ENCODE measurements at regions not wholly inside any gene's neighbourhood (a gene's known extent, or its start where the extent isn't known, plus 50 kb on each side); places are given as distances from the start of the nearest gene placed in this dataset.
"Not testable (repeated sequence)": the region's sequence is repeated elsewhere in the genome, so short reads cannot be mapped to it uniquely, and the experiment has no call there.

DNA sequence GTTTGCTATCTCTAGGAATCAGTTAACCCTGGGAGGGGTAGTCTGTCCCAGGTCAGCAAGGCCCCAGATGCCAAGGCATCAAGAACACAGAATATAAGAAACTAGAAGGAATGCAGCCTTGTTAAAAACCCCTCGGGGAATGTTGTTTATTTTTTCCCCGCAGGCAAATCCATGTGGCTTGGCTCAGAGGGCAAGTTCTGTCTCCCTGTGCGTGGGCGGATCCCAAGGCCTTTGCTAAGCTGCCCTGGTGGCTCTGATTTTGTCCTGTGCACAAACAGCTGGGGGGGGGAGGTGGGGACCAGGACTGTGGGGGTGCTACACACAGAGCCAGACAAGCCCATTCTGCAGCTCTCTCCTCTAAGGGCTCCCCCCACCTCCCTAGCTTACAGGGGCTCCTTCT is 776.8 kb upstream of the TPTE start:
- not testable (repeated sequence) for DNase-seq

DNA sequence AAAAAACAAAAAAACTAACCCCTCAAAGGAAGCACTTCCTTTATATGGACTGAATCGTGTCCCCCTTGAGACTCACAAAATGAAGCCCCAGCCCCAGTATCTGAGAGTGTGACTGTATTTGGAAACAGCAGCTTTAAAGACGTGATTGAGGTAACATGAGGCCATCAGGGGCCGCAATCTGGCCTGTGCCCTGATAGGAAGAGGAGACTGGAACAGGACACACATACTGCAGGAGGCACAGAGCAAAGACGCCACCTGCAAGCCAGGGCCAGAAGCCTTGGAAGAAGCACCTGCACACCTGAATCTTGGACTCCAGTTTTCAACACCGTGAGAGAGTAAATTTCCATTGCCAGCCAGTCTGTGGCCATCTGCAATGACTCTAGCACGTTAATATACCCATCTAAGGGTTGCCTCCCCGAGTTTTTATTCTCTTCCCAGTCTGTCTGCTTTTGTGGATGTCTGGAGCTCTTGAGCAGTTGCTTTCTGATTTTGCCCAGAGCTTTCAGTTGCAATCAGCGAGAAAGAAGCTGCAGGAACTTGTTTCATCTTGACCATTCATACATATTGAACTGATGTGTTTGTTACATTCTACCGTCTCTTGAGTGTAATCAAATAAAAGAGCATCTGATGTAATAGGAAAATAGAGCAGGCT is 775.8 kb upstream of the TPTE start:
- not testable (repeated sequence) for DNase-seq

DNA sequence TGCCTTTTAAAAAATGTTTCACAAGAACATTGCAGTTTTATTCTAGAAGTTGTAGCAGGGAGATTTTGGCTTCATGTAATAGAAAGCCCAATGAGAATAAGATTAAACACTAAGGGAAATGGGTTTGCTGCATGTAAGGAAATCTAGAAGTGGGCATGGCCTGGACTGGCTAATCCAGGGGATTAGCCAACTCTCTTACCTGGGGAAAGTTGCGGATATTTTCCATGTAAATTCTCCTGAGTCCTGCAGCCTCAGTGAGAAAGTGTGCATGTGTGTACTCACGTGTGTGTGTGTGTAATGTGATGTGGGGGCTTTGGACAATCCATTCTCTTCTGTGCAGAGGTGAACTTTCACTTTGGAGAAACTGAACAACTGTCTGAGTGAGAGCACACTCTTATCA is 775.1 kb upstream of the TPTE start:
- not testable (repeated sequence) for DNase-seq

DNA sequence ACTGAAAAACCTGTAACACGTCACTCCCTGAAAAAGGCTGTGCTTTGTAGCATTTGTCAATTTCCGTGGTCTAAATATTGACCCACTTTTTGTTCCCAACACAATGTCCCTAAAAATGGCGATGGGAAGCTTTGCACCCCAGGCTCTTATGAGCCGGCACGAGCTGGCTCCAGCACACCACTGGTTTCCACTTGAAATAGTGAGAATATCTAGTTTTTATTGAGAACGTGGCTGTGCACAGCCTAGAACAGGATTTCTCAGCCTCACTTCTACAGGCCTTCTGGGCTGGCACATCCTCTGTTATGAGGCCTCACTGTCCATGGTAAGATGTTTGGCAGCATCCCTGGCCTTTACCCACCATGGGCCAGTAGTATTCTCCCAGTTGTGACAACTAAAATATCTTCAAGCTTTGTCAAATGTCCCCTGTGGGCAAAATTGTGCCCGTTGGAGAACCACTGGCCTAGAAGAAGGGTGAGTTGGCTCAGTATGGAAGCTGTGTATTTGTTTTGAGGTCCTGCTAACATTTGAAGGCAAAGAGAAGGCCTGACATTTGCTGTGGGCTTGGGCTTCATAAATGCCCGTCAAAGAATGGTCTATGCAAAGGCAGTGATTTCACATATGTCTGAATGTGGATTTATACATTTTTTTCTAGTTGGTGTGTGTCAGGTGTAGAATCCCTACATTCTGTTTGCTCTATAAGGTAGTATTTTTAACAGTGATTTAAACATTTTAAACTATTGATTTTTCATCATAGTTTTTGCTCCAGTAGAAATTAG is 774.4 kb upstream of the TPTE start:
- not testable (repeated sequence) for DNase-seq

DNA sequence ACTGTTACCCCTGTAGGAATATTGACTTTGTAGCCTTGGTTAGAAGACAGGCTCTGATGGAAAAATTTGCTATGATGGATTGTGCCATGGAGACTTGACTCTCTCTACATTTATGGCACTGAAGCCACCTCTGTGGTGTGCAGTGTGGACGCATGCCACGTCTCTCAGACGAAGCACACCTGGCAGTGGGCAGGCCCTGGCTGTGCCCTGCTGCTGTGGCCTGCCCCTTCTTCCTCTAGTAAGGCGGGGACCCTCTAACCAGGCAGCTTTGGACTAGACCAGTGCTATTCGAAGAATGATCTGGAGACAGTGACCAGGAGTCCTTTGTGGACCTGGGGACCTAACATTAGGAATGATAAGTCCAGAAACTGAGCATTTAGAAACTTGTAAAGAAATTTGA is 773.5 kb upstream of the TPTE start:
- DNase-seq, result not testable (repeated sequence)

DNA sequence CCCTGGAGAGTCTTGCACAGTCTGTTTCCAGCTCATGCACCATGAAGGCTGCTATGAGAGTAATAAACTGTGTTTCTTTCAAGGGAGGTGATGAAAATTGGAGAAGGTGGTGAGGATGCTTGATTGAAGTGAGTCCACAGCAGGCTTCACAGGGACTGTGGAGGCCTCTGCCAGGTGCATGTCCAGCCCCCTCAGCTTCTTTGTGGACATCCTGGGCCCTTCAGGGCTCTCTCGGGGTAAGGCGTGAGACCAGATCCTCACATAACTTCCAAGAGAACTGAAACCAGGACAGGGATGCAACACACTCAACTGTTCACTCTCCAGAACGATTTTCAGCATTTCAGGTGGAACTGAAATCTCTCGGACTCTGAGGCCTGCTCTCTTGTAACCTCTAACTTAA is 772.9 kb upstream of the TPTE start:
- not testable (repeated sequence) for DNase-seq

DNA sequence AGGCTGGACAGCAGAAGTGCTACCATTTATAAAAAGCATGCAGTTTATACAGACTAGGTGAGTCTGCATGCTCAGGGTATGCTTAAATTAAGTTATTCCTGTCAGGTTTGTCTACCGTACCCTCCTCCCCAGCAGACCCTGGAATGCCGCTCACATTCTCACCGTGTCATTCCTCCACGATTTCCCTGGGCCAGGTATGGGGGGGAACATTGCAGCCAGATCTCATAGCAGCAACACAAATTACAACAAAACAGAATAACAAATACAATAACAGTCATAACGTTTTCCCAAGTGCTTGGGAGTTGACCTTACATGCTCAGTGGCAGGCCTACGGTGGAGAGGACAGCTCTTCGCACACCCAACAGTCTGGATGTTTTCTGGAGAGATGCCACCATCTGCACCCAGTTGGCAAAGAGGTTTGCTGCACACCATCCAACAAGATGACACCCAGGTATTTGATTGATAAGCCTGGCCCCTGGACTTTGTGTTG is 771.6 kb upstream of the TPTE start:
- not testable (repeated sequence) for DNase-seq

DNA sequence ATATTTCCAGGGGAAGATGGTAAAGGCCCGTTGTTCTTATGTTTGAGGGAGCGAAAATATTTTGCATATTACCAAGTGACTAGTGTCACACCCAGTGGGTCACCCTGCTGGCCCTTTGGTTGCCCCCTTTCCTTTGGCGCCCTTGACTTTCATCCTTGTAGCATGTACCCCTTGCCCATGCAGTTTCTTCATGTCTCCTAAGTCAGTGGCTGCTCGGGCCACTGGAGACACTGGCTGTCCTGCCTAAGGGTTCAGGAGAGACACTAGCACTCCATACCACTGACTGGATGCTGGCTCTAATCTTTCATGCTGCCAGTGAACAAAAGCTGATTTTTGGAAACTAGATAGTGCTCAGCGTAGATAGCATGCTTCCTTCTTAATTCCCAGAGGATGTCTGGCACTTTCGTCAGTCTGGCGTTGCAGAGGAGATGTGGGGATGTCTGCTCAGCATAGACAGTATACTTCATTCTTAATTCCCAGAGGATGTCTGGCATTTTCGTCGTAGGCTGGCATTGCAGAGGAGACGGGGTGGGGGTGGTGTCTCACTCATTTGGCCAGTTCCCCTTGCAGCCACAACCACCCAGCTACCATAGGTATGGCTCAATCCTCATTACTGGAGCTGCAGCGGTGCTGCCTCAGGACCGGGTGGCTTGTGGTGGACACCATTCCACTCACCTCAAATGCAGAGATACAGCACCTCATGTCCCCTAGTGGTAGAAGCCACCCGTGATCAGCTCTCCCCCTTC is 770.9 kb upstream of the TPTE start:
- DNase-seq, result no peak

DNA sequence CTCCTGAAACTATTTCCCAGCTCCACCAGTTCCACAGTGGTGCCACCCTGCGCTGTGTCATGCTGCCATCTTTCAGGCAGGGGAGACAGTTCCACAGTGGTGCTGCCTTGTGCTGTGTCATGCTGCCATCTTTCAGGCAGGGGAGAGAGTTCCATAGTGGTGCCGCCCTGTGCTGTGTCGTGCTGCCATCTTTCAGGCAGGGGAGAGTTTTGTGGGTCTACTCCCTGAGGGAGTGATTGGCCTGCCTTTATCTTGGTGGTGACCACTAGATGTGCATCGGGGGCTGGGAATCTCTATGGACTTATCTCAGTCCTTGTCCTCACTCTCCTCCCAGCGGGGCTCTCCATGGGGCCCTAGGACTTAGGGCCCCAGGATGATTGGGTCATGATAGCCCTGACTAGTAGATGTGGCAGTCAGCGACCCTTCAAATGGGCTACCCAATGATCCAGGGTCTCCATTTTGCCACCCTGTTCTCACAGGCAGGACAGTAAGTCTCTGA is 770.2 kb upstream of the TPTE start:
- not testable (repeated sequence) for DNase-seq

DNA sequence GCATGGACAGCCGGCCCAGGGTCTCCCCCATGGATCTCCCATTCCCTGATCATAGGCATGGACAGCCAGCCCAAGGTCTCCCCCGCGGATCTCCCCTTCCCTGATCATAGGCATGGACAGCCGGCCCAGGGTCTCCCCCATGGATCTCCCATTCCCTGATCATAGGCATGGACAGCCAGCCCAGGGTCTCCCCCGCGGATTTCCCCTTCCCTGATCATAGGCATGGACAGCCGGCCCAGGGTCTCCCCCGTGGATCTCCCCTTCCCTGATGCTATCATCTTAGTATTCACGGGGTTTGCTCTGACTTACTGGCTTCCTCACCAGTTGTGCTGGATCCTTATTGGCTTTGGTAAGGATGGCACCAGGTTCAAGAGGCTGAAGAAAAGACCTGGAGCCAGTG is 769.4 kb upstream of the TPTE start:
- not testable (repeated sequence) for DNase-seq

DNA sequence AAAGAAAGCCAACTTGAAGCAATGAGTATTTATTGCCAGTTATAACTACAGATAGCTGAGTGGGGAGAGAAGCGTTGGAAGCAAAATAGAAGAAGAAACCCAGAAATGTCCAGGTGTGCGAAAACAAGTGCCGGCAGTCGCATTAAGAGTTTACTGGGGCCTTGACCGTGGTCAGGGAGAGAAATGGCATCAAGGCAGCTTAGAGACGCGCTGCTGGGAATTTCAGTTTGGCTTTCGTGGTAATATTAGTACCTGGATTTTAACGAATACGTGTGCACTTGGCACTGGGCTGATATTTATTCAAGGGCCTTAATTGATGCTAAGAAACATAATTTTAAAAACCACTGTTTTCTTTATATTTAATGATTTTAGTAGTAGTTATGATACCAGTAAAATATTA is 767.9 kb upstream of the TPTE start:
- not testable (repeated sequence) for DNase-seq

DNA sequence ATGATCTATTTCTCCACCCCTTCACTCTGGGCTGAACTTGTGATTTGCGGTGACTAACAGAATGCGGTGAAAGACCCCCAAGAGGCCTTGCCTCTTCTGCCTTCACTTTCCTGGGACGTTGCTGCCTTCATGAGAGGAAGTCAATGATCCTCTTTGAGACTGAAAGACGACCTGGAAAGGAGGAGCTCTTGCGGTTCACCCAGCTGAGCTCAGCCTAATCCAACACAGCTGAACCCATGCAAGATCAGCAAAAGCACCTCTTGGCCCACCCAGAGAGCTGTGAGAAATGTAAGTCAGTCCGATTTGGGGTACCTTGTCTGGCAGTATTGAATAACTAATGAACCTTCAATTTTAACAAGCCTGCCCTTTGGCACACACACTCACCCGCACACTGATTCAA is 767.4 kb upstream of the TPTE start:
- DNase-seq, result no peak

DNA sequence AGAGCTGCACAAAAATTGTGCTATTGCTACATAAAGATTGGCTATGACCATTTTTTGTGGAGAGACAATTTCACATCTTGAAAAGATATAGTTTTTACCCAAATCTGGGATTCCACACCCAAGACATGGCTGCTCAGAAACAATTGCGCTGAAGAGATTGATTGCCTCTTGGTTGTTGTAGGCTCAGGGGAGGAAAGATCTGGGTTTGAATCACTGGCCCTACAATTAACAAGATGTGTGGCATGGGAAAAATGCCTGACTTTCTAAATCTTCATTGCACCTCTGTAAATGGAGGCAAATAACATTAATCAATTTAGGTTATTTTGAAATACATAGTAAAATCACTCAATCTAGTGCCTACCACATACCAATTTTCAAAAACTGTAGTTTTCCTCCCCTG is 766.9 kb upstream of the TPTE start:
- DNase-seq, result not testable (repeated sequence)

DNA sequence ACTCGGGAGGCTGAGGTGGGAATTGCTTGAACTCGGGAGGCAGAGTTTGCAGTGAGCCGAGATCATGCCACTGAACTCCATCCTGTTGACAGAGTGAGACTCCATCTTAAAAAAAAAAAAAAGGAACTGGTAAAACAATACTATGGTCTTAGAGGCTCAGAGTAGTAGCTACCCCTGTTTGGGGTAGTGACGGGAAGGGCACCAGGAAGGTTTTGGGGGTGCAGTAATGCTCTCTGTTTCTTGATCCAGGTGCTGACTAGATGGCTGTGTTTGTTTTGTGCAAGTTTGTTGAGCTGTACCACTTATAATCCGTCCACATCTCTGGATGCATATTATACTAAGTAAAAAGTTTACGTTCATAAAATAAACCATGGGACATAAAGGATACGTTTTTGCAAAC is 765.8 kb upstream of the TPTE start:
- DNase-seq, result no peak

DNA sequence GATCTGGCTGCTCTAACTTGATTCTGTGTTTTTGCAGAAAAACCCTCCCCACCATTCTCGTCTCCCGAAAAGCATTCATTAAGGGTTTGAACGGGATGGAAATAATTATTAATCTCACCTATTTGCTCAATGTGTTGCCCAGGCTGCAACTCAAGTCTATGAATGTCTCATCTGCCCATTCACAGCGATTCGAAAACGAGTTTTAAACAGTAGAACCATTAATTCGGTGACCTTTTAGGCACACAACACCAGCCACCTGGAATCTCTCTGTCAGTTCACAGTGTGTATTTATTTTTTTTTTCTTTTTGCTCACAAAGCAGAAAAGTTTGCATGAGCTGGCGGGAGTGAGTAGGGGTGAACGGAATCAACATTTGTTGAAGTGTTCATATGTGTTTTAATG is 764.7 kb upstream of the TPTE start:
- DNase-seq, result no peak

DNA sequence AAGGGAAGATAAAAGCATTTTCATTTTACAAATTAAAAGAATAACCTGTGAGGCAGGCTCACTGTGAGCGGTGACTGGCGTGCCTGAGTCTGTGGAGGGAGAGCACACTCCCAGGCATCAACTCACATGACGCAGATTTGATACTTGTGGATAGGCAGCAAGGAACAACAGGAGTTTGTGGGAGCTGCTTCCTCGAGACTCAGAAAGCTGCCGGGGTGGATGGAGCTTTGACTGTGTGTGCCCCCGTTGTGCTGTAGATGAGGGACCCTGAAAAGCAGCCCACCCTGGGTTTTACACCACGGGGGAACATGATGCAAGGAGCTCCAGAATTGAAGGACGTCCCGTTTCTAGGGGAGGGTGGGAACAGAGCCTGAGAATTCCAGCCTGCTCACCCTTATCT is 764.3 kb upstream of the TPTE start:
- DNase-seq, result not testable (repeated sequence)

DNA sequence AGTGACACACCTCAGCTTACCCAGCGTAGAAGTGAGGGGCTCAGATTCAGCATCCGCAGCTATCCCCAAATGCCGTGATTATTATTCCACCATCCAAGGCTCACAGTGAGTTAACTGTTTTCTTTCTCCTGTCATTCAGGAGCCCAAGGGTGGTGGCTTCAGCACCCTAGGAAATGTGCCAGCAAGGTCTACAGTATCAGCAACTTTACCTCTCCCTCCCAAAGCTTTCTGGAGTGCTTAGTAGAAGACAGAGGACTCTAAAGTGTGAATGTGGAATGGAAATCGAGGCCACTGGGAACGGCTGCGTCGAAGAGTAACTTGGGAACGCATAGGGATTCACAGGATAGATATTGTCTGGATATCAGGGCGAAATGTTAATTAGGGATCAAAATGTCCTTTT is 763.8 kb upstream of the TPTE start:
- not testable (repeated sequence) for DNase-seq

DNA sequence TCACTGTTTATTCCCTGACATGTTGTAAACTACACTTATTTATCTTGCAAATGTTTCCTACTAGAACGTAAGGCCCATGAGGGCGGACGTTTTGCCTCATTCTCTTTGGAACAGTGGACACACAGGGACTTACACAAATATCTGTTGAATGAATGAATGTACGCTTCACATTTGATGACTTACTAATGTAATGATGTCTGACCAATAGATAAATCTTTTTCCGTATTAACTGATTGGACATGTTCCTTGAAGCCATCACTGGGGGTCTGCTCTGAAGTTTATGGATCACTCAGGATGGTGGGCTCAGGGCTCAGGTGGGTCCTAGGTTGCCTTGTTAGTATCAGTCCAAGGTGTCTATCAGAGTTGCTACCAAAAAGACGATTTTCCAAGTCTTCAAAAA is 763.2 kb upstream of the TPTE start:
- DNase-seq, result no peak

DNA sequence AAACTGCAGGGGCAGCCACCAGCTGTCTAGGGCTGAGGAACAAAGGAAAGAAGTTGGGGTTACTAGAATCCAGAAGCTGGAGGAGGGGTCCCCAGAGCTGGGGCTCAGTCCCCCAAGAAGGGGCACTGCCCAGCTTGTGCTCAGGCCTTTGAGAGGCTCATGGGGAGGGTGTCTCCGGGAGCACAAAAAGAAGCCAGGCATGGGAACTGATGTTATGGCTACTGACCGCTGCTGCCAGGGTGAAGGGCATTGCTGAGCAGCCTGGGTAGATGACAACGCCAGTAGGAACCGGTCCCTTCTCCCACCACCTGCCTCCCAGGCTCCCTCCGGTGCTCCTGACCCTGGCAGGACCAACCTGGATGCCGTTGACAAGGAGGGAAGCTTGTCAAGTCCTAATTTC is 762.5 kb upstream of the TPTE start:
- DNase-seq, result no peak

DNA sequence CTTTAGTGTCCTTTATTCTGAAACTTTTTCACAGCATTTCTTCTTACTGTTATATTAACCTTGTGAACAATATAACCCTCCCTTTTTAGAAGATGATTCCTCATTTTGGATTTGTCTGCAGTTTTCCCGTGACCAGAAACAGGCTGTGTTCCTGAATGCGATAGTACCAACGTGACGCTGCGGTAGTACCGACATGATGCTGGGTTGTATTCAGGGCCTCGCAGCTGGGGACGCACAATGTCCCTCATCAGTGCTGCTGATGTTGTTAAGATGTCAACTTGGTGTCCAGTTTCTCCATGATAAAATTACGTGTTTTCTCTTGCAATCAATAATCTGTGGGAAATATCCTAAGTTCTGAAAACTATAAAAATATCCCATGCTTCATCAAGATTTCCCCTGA is 761.4 kb upstream of the TPTE start:
- no peak for DNase-seq

DNA sequence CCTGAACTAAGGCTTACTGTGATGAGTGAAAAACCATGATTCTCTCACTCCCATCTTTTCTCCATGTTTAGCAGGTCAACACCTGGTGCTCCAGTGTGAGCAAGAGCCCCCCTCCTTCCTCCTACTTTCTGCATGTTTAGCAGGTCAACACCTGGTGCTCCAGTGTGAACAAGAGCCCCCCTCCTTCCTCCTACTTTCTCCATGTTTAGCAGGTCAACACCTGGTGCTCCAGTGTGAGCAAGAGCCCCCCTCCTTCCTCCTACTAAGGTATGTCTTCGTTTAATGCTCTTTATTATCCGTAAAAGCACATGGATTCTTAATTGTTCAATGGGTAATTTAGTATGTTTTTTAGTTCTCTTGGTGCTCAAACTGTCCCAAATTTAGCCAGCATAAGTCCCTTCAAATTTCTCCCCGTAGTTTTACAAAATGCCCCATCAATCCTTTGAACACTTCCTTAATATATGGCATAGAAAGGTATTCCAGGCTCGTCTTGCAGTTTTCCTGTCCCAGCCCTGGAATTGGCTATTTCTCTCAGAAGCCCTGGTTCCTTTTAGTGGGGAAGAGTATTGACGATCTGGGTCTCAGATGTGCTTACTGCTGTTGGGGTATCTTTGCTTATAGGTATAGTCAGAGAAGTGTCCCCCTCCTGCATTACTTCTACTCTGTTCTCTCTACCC is 760.8 kb upstream of the TPTE start:
- DNase-seq, result no peak

DNA sequence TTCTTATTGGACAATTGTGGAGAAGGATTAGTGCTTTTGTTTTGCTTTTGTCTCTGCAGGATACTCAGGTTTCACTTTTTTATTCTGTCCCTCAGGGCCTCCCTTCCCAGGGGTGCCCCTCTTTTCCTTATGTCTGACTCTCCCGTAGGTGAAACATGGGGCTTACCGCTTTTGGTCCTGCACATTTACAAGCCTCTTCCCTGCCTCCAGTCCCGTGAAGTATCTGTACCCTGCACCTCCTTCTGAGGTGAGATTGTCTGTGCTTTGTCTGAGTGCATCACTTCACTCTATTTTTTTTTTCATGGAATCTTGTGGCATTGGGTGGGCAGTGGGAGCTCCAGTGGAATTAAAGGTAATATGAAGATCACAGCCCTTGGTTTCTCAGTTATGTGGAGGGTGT is 758.1 kb upstream of the TPTE start:
- no peak for DNase-seq

Measured in amygdala (tissue), 56 donors.